ENCODE measurements at regions not wholly inside any gene's neighbourhood (a gene's known extent, or its start where the extent isn't known, plus 50 kb on each side); places are given as distances from the start of the nearest gene placed in this dataset.
"Not testable (repeated sequence)": the region's sequence is repeated elsewhere in the genome, so short reads cannot be mapped to it uniquely, and the experiment has no call there.

DNA sequence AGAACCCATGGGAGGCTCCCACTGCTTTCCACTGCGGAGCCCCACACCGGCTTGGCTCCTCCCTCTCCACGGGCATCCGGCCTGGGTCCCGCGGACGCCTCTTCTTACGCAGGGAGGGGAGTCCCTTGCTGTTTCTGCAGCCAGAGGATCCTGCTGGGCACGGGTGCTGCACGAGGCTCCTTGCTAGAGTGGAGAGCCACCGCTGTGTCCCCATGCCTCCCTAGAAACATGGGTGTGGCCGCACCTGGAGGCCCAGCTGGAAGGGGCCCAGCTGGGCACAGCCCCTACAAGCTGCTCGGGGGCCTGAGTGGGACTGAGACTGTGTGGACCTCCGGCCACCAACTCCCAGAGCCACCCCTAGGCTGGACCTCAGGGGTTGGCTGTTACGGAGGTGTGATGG is 67.7 kb upstream of the GPC1 start:
- DNase-seq (ENCODE audit: extremely low read depth in 1 of 2, low read depth in 1 of 2) = no peak

DNA sequence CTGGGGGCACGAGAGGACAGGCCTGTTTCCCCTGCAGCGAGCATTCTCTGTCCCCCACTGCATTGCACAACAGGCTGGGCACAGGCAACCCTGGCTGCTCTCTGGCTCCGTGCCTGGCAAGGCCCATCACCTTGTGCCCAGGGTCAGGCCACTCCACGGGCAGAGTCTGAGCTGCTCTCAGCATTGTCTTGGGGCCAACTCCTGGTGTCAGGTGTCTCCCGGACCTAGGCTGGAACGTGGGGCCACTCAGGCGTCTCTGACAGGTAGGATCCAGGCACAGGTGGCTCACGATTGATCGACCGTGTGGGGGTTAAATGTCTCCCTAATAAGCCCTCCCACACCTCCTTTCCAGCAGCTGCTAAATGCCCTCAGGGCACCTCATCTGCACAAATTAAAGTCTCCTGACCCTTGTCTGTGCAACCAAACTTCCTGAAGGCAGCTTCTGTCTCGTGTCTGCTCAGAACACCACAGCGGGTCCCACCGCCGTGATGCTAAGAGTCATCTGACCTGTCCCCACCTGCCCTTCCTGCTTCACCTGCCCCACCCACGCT is 66.6 kb upstream of the GPC1 start:
- DNase-seq (ENCODE audit: extremely low read depth in 1 of 2, low read depth in 1 of 2) = no peak

DNA sequence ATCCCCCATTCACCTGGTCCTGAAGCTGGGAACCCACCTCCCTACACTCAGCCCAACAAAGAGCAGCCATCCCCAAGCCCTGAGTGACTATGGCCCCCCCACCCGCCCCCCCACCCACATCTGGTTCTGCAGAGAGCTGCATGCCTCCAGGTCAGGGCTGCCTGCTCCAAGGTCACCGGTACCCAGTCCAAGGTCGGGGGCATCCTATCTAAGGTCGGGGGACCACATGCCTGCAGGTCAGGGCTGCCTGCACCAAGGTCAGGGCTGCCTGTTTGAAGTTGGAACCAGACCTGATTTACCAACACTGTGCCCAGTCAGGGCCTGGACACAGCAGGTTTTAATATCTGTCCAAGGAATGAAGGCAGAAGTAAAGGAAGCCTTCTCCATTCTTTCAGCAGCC is 66.1 kb upstream of the GPC1 start:
- DNase-seq (ENCODE audit: extremely low read depth in 1 of 2, low read depth in 1 of 2) = no peak

DNA sequence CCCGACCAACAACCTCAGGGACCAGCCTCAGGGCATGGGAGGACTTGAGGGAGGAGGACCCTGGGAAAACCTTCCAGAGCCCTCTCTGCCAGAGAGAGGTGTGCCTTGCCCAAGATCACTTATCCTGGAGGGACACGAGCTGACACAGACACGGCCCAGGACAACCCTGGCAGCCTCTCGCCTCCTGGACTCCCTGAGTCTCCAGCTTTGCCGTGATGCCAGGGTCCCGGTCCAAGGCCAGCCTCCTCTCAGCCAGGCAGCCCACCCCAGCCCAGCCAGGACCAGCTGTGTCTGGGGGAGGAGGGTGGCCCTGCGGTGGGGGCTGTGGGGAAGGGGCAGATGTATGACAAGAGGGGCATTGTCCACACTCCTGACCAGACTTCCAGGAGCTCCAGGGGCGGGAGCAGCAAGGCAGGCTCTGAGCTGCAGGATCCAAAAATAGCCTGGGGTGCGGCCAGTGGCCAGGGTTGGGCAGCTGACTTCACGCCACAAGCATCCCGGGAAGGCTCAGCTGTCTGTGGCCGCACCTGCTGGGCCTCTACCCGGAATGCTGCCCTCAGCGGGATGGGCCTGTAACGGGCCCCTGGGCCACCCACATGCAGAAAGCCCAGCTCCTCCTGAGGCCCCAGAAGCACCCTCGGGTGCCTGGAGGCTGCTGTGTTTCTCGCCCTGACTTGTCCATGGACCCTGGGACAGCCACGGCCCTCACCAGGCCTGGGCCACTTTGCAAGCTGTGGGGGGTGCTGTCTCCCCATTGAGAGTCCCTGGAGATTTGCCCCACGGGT is 65.5 kb upstream of the GPC1 start:
- no peak for DNase-seq (ENCODE audit: extremely low read depth in 1 of 2, low read depth in 1 of 2)

DNA sequence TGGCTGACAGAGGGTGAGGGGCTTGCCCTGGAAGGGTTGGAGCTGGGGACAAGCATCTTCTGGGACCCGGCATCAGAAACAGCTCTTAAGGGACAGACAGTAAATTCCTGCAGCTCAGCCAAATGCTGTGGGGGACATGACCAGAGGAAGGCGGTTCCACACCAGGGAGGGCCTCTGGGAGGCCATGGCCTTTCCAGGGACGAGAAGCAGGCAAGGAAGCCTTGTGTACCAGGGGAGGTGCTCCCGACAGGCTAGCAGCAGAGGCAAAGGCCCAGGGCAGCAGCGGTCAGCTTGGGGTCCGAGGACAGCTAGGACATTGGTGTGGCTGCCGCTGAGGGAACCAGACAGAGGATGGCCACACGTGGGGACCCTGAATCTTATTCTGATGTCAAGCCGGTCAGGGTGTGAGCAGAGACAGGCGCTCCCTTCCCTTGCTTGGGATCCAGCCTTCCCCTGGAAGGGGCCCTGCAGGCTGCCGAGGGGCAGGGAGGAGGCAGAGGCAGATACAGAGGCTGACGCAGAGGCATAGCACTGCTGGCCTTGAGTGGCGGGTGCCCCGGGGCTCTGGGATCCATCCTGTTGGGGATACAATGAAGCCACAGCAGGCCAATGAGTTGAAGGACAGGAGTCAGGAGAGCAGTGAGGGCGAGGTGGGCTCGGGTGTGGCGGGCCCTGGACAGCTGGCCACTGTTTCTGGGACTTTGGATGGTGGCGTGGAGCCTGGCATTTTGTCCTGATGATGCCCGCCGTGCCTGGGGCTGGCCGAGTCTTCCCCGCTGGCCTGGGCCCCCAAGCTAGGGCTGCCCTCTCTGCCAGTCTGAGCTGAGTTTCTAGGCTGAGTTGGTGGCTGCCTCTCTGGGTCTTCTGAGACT is 64.1 kb upstream of the GPC1 start:
- no peak for DNase-seq (ENCODE audit: extremely low read depth in 1 of 2, low read depth in 1 of 2)

DNA sequence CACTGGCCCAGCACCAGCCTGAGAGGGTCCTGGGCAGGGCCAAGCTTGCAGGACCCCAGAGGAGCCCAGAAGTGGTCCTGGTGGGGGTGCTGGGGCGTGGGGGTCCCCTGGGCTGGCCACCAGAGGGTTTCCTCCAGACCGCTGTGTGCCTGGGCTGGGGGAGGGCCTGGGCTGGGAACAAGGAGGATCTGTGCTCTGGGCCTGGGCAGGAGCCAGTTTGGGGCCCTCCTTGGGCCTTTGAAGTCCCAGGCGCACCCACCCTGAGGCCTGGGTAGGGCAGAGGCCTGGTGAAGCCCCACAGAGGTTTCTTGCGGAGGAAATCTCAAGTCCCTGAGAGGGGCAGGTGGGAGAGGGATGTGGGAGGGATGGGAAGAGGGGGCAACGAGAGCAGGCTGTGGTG is 63.4 kb upstream of the GPC1 start:
- DNase-seq (ENCODE audit: extremely low read depth in 1 of 2, low read depth in 1 of 2) = no peak

DNA sequence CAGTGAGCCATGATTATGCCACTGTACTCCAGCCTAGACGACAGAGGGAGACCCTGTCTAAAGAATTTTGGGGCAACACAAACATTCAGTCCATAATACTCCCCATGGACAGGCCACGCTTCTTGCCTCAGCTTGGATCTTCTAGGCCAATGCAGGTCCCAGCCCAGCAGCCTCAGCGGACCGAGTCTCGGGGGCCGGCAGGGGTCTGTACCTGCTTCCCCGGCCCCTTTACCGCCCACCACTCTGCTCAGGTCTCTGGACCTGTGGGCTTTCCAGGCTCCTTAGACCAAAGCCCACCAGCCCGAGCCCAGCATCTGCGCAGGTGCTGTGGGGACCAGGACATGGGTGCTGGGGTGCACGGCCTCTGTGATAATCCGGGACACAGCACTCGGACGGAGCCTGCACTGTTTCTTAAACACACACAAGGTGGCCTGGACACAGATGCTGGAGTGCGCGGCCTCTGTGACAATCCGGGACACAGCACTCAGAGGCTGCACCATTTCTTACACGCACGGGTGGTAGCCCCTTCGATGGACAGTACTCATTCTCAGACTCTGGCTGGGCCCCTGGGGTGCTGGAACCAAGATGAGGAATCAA is 62.1 kb upstream of the GPC1 start:
- no peak for DNase-seq (ENCODE audit: extremely low read depth in 1 of 2, low read depth in 1 of 2)

DNA sequence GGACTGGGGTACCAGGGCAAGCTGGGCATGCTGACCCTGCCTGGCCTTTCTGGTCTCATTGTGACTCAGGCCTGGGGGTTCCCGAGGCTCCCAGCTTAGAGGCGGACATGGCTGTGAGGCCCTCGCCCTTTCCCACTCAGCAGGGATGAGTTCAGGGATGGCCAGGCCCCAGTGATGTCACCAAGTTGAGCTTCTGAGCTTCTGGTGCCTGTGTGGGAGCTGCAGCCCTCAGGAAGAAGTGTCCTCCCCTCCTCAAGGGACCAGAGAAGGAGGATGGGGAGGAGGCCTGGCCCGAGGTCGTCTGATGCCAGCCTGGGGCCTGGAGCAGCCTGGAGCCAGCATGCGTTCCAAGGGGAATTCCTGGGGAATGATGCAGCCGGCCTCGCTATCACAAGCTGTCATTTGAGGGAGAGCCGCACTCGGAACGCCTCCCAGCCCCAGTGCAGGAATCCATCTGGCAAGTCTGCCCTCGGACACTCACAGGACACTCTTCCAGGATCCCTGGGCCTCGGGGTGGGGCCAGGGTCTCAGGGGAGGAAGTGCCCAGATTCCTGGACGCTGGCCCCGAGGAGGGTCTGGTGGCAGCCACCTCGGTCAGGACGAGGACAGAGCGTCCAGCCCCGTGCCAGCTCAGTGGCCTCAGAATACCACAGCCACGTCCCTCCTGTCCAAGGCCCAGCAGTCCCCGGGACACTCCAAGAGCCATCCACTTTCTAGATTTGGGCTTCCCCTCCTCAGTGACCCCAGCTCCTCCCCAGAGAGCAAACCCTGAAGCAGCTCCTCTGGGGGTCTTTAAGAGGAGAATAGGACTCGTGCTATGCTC is 61.2 kb upstream of the GPC1 start:
- DNase-seq (ENCODE audit: extremely low read depth in 1 of 2, low read depth in 1 of 2) = no peak

DNA sequence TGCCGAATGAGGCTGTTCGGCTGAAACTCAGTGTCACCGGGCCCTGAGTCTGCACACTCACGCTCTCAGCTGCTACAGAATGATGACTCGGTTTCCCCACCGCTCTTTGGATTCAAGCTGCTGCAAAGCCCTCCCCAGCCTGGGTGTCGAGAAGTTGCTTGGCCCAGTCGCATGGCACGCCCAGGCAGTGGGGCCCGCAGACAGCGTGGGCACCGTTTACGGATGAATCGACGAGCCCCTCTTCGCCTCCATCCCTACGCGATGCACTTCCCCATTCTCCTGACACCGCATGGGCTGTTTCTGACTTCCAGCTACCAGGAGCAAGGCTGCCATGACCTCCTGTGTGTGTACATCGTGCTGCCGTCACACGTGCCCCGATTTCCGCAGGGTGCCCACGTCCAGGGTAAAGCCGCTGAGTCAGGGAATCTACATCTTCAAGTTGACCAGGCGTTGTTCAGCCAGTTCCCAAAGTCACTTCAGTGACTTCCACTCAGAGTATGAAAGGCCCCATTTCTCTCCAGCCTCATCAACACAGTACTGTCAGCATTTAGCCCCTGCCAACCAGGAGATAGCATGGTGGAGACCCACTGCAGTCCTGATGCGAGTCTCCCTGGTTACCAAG is 60.3 kb upstream of the GPC1 start:
- DNase-seq (ENCODE audit: extremely low read depth in 1 of 2, low read depth in 1 of 2) = no peak

DNA sequence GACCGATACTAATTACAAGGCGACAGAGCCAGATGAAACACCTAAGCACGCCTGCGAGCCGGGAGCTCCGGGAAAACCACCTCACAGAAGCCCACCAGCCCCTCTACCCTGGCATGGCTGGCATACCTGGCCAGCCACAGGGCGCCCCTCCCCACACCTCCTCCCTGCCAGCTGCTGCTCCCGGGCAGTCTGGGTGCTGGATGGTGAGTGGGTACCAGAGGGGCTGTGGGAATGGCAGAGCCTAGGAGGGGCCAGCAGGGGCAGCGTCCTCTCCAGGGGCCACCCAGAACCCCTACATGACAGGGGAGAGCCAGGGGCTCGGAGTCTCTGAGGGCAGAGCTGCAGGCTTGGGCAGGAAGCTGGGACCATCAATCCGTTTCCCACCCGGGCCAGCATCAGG is 58.7 kb upstream of the GPC1 start:
- DNase-seq (ENCODE audit: extremely low read depth in 1 of 2, low read depth in 1 of 2) = no peak

DNA sequence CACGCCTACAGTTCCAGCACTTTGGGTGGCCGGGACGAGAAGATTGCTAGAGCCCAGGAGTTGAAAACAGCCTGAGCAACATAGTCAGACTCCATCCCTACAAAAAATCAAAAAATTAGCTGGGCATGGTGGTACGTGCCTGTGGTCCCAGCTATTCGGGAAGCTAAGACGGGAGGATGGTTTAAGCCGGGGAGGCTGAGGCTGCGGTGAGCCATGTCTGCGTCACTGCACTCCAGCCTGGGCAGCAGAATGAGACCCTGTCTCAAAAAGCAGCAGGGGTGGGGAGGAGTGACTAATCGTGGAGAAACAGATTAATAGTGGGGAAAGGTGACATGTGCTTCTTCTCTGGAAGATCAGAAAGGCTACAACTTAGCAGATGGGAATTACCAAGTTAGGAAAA is 58.1 kb upstream of the GPC1 start:
- DNase-seq (ENCODE audit: extremely low read depth in 1 of 2, low read depth in 1 of 2) = no peak

DNA sequence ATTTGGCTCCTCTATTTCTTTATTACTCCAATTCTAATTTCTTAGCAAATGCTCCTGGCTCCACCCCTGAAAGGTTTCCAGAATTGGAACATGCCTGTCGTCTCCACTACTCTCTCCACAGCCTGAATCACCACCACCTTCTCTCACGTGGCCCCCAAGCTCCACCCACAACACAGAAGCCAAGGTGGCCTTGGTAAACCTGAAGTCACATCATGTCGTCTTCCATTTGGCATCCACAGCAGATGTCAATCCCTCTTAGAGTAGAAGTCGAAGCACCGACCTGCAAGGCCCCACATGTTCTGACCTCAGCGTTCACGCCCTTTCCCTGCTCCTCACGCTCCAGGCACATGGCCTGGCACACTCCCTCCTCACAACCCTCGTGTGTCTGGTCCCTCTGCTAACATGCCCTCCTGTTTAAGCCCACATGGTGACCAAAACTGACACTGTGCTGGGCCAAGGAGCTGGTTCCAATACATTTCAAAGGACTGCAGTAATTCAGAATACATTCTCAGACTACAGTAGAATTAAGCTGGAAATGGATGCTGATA is 56.3 kb upstream of the GPC1 start:
- no peak for DNase-seq (ENCODE audit: extremely low read depth in 1 of 2, low read depth in 1 of 2)

DNA sequence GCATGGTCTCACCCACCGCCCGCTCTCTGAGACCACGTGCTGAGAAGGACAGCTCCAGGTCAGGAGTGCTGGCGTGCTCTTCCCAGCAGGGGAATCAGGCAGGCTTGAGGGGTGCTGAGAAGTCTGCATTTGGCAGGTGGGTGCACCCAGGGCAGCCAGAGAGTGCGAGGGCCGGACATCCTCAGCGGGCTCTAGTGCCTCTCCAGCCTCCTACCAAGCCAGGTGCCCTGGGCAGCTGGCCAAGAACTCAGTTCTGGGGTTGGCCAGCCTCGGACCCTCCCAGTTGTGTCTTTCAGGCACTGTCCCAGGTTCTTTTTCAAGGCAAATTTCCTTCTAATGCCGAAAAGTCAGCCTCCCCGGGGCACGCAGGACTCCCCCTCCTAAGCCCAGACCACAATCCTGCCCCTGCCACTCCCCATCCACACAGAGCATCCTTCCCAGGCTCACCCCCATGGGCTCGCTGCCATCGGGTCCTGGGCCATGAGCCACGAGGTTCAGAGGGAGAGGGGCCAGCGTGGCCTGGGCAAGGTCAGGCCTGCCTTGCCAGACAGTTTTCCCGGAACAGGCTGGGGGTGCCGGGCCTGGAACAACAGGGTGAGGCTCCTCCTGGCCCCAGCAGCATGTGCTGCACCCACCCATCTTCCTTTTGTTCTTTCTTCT is 52.2 kb upstream of the GPC1 start:
- DNase-seq (ENCODE audit: extremely low read depth in 1 of 2, low read depth in 1 of 2) = no peak

DNA sequence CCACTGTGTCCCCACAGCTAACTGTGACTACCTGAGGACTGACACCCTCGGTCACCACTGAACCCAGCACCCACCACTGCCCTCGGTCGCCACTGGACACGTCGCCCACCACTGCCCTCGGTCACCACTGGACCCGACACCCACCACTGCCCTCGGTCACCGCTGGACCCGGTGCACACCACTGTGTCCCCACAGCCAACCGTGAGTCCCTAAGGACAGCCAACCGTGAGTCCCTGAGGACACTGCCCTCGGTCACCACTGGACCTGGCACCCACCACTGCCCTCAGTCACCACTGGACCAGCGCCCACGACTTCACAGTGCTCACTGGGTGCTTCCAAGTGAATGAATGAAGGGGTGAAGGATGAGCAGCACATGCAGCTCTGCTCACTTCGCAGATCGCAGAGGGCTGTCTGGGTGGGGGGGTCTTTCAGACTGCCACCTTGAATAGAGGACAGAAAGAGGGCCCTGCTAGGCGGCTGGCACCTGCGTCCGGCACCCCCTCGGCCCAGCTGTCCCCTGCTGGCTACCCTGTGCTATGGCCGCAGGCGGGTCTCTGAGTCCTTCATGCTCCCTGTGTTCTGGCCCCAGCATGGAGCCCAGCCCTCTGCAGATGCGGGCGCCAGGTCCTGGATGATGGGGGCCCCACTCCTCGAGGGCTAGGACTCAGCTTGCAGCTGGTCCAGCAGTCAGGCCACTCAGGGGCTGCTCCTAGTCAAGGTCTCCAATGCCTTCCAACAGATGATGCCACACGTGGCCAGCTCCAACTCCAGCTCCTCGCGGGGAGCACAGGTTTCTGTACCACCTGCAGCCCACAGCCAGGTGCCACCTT is 51.4 kb upstream of the GPC1 start:
- DNase-seq (ENCODE audit: extremely low read depth in 1 of 2, low read depth in 1 of 2) = no peak

DNA sequence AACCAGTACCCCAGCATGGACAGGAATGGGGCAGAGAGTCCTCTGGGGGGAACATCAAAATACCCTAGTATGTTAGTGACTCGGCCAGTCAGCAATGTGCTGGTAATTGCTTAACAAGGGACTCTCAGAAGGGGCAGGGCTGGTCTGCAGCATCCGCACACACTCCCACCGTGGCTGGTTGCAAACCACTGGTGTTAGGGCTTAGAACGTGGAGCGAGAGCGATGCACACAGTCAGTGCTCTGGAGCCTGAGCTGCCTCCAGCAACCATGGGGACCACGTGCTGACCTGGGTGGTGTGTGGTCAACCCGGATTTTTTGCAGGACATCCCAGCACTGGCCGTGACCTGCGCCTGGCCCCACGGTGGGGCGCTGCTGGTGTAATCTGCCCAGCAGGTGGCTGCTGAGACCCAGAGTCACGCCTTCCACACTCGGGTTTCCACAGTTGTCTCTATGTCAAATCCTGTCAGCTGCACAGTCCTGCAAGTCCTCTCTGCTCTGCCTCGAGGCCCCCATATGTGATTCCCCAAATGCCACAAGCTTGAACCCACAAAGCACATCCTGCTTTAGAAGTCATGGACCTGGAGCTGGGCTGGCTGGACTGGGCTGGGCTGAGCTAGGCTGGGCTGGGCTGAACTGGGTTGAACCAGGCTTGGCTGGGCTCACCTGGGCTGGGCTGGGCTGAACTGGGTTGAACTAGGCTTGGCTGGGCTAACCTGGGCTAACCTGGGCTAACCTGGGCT is 50.6 kb upstream of the GPC1 start:
- no peak for DNase-seq (ENCODE audit: extremely low read depth in 1 of 2, low read depth in 1 of 2)

DNA sequence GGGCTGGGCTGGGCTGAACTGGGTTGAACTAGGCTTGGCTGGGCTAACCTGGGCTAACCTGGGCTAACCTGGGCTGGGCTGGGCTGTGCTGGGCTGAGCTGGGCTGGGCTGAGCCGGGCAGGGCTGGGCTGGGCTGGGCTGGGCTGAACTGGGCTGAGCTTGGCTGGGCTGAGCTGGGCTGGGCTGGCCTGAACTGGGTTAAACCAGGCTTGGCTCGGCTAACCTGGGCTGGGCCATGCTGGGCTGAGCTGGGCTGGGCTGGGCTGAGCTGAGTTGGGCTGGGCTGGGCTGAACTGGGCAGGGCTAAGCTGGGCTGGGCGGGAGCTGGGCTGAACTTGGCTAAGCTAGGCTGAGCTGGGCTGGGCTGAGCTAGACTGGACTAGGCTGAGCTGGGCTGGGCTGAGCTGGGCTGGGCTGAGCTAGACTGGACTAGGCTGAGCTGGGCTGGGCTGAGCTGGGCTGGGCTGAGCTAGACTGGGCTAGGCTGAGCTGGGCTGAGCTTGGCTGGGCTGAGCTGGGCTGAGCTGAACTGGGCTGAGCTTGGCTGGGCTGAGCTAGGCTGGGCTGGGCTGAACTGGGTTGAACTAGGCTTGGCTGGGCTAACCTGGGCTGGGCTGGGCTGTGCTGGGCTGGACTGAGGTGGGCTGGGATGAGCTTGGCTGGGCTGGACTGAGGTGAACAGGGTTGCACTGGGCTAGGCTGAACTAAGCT is 49.9 kb upstream of the GPC1 start:
- DNase-seq (ENCODE audit: extremely low read depth in 1 of 2, low read depth in 1 of 2) = not testable (repeated sequence)

All from activated CD8-positive, alpha-beta memory T cell treated with anti-CD3 and anti-CD28 coated beads for 1 hour (primary cell).